ENCODE measurements at regions not wholly inside any gene's neighbourhood (a gene's known extent, or its start where the extent isn't known, plus 50 kb on each side); places are given as distances from the start of the nearest gene placed in this dataset.

GRCh38 chr1:181394766-181395165, 88.6 kb upstream of the CACNA1E start:
- TF ChIP-seq CTCF (conservative IDR thresholded peaks at IDR 0.05; ENCODE audit: low read length) (no peak), EZH2phosphoT487 (IDR thresholded peaks at IDR 0.05; ENCODE audit: borderline replicate concordance) (no peak)

All from Loucy (cell line).